ENCODE measurements at regions not wholly inside any gene's neighbourhood (a gene's known extent, or its start where the extent isn't known, plus 50 kb on each side); places are given as distances from the start of the nearest gene placed in this dataset.

- H3K27ac Mint-ChIP-seq, result no peak overlapping the region
- H3K4me1 Mint-ChIP-seq, result peaks cover 23% of the 10 kb centered on the region
- TF ChIP-seq, protein P1, sequence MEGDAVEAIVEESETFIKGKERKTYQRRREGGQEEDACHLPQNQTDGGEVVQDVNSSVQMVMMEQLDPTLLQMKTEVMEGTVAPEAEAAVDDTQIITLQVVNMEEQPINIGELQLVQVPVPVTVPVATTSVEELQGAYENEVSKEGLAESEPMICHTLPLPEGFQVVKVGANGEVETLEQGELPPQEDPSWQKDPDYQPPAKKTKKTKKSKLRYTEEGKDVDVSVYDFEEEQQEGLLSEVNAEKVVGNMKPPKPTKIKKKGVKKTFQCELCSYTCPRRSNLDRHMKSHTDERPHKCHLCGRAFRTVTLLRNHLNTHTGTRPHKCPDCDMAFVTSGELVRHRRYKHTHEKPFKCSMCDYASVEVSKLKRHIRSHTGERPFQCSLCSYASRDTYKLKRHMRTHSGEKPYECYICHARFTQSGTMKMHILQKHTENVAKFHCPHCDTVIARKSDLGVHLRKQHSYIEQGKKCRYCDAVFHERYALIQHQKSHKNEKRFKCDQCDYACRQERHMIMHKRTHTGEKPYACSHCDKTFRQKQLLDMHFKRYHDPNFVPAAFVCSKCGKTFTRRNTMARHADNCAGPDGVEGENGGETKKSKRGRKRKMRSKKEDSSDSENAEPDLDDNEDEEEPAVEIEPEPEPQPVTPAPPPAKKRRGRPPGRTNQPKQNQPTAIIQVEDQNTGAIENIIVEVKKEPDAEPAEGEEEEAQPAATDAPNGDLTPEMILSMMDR (IDR thresholded peaks at IDR 0.05; ENCODE audit: unreplicated experiment), result no peak
- no peaks in the 10 kb centered on the region for H3K9me3 Mint-ChIP-seq
- no peak overlapping the region for H3K4me3 Mint-ChIP-seq
- no peaks in the 10 kb centered on the region for H3K27me3 Mint-ChIP-seq (ENCODE audit: low read depth)
- no peak for DNase-seq (ENCODE audit: low spot score in 2 of 2, unreplicated experiment in 2 of 2)
- H3K36me3 Mint-ChIP-seq, result no peaks in the 10 kb centered on the region
Observed at GRCh38 chr12:67916266-67916970, 72.8 kb upstream of the IFNG-AS1 start.

DNA sequence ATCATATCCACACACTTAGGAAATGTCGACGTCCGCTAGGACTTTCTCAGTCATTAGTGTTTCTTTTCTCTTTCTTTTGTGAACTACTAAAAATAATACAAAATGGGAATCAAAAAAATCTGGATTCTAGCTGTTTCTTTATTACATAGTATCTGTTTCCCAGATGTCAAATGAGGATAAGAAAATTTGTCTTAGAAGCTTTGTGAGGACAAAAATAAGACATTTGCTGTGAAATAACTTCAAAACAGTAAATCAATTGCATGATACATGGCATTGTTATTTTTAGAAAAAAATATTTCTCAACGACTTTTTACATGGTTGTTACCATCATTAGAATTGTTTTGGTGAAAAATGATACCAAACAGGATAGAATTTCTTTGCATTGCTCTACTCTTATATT is 71.4 kb upstream of the IFNG-AS1 start:
- H3K4me3 Mint-ChIP-seq, result no peak overlapping the region
- no peak overlapping the region for H3K27ac Mint-ChIP-seq
- TF ChIP-seq, protein P1 (IDR thresholded peaks at IDR 0.05; ENCODE audit: unreplicated experiment), result no peak
- no peaks in the 10 kb centered on the region for H3K9me3 Mint-ChIP-seq
- peaks cover 23% of the 10 kb centered on the region for H3K4me1 Mint-ChIP-seq
- DNase-seq (ENCODE audit: low spot score in 2 of 2, unreplicated experiment in 2 of 2), result no peak
- no peaks in the 10 kb centered on the region for H3K36me3 Mint-ChIP-seq
- H3K27me3 Mint-ChIP-seq (ENCODE audit: low read depth), result no peaks in the 10 kb centered on the region

- TF ChIP-seq, protein P1 (IDR thresholded peaks at IDR 0.05; ENCODE audit: unreplicated experiment), result no peak
- Mint-ChIP-seq H3K36me3 (no peaks in the 10 kb centered on the region), H3K4me3 (no peak overlapping the region), H3K4me1 (peaks cover 23% of the 10 kb centered on the region), H3K27me3 (ENCODE audit: low read depth) (no peaks in the 10 kb centered on the region), H3K27ac (no peak overlapping the region), H3K9me3 (no peaks in the 10 kb centered on the region)
- no peak for DNase-seq (ENCODE audit: low spot score in 2 of 2, unreplicated experiment in 2 of 2)
Observed at GRCh38 chr12:67918441-67918840, 70.8 kb upstream of the IFNG-AS1 start.

DNA sequence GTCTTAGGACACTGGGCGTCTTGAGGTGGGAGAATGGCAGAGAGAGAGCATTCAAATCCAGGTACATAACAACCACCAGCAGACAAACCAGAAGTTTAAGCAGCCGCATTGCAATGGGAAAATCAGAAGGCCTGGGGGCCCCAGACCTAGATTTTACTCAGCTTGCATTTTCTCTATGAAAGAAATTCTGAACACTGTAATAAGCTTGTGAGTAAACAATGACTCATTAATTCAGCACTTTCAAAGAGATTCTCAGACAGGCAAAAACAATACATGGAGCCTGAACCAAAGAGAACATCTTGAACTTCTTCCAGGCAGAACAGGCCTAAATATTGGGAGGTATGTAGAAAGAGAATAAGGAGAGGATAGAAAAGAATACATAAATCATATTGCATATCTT is 69.8 kb upstream of the IFNG-AS1 start:
- Mint-ChIP-seq H3K27me3 (ENCODE audit: low read depth) (no peaks in the 10 kb centered on the region), H3K4me1 (peaks cover 23% of the 10 kb centered on the region), H3K27ac (no peak overlapping the region), H3K9me3 (no peaks in the 10 kb centered on the region), H3K36me3 (no peaks in the 10 kb centered on the region), H3K4me3 (no peak overlapping the region)
- TF ChIP-seq, protein P1 (IDR thresholded peaks at IDR 0.05; ENCODE audit: unreplicated experiment), result no peak
- DNase-seq (ENCODE audit: low spot score in 2 of 2, unreplicated experiment in 2 of 2), result no peak

GRCh38 chr12:67920413-67920812 is 68.8 kb upstream of the IFNG-AS1 start:
- H3K27me3 Mint-ChIP-seq (ENCODE audit: low read depth), result no peaks in the 10 kb centered on the region
- no peak overlapping the region for H3K4me3 Mint-ChIP-seq
- peak overlapping the region; percentile 35 for H3K27ac Mint-ChIP-seq
- no peak for DNase-seq (ENCODE audit: low spot score in 2 of 2, unreplicated experiment in 2 of 2)
- H3K36me3 Mint-ChIP-seq, result no peaks in the 10 kb centered on the region
- H3K9me3 Mint-ChIP-seq, result no peaks in the 10 kb centered on the region
- H3K4me1 Mint-ChIP-seq, result peaks cover 29% of the 10 kb centered on the region
- TF ChIP-seq, protein P1 (IDR thresholded peaks at IDR 0.05; ENCODE audit: unreplicated experiment), result no peak

All from mesothelial cell of epicardium (in vitro differentiated cells).